Mammary epithelial cell (primary cell): ENCODE measurements at regions not wholly inside any gene's neighbourhood (a gene's known extent, or its start where the extent isn't known, plus 50 kb on each side); places are given as distances from the start of the nearest gene placed in this dataset.

Experiments used
- CTCF ChIP-seq, 2 donors: IDR thresholded peaks in 1 of 2; conservative IDR thresholded peaks in 1 of 2; 2 replicates each; pipeline ENCODE4 v1.5.1; 2011 to 2012; ENCODE audit warnings: inconsistent platforms in 2 of 2, low read length in 2 of 2, mild to moderate bottlenecking in 2 of 2, control low read depth in 1 of 2, low read depth in 1 of 2; ENCODE audit not compliant: insufficient read depth in 1 of 2; ENCODE audit errors: extremely low read depth in 1 of 2
- EZH2 ChIP-seq: IDR thresholded peaks from 2 replicates; pipeline ENCODE4 v1.6.1; 2012; ENCODE audit warnings: low read length, inconsistent platforms, borderline replicate concordance

- TF ChIP-seq CTCF (conservative IDR thresholded peaks at IDR 0.05 in 1 of 2, IDR thresholded peaks at IDR 0.05 in 1 of 2; ENCODE audit: extremely low read depth in 1 of 2, insufficient read depth in 1 of 2, low read depth in 1 of 2, low read length in 2 of 2), result no peak
- TF ChIP-seq EZH2, result no peak
These were observed 260.6 kb upstream of the EMCN start for GRCh38 chr4:100778431-100778830.
